Astrocyte (in vitro differentiated cells and primary cell): ENCODE measurements at regions not wholly inside any gene's neighbourhood (a gene's known extent, or its start where the extent isn't known, plus 50 kb on each side); places are given as distances from the start of the nearest gene placed in this dataset.

Experiments used
- DNase-seq: peaks from one replicate; pipeline ENCODE4 v3.0.0-alpha.2; 2010; ENCODE audit warnings: low read depth
- FAIRE-seq: peaks from 2 replicates; lab custom pipeline; 2011; peaks lifted over from hg19 to GRCh38; lab: Jason Lieb, UNC
- H2AFZ ChIP-seq: 2 replicates; pipeline ENCODE4 v1.6.0; 2012; ENCODE audit warnings: low read depth, low read length, inconsistent platforms
- H3K27ac ChIP-seq: 2 replicates; pipeline ENCODE4 v1.5.1; 2011; ENCODE audit warnings: low read depth, low read length, inconsistent platforms
- H3K27me3 ChIP-seq: 2 replicates; pipeline ENCODE4 v1.6.0; 2011; ENCODE audit warnings: low read length, inconsistent platforms; ENCODE audit not compliant: insufficient read depth
- H3K36me3 ChIP-seq: 2 replicates; pipeline ENCODE4 v1.5.1; 2011; ENCODE audit warnings: low read length, inconsistent platforms; ENCODE audit not compliant: insufficient read depth
- H3K4me1 ChIP-seq: 2 replicates; pipeline ENCODE4 v1.5.1; 2011; ENCODE audit warnings: low read length, inconsistent platforms; ENCODE audit not compliant: insufficient read depth
- H3K4me2 ChIP-seq: 2 replicates; pipeline ENCODE4 v1.6.0; 2012; ENCODE audit warnings: low read length, inconsistent platforms
- H3K4me3 ChIP-seq: 2 replicates; pipeline ENCODE4 v1.5.1; 2011; ENCODE audit warnings: low read depth, mild to moderate bottlenecking, low read length, inconsistent platforms; ENCODE audit not compliant: insufficient read depth
- H3K79me2 ChIP-seq: 2 replicates; pipeline ENCODE4 v1.6.0; 2012; ENCODE audit warnings: mild to moderate bottlenecking, low read length, inconsistent platforms; ENCODE audit not compliant: insufficient read depth
- H3K9ac ChIP-seq: 2 replicates; pipeline ENCODE4 v1.6.0; 2012; ENCODE audit warnings: mild to moderate bottlenecking, low read length, inconsistent platforms
- H3K9me3 ChIP-seq: 2 replicates; pipeline ENCODE4 v1.5.1; 2012; ENCODE audit warnings: low read depth, mild to moderate bottlenecking, low read length, inconsistent platforms; ENCODE audit not compliant: insufficient read depth
- H4K20me1 ChIP-seq: 2 replicates; pipeline ENCODE4 v1.6.0; 2012; ENCODE audit warnings: low read length, inconsistent platforms; ENCODE audit not compliant: insufficient read depth
- H3K27ac Mint-ChIP-seq: one replicate; pipeline ENCODE4 v1.8.0; 2021; ENCODE audit warnings: mild to moderate bottlenecking, mixed read lengths; ENCODE audit not compliant: unreplicated experiment
- H3K27me3 Mint-ChIP-seq: one replicate; pipeline ENCODE4 v1.8.0; 2021; ENCODE audit warnings: low read depth, mixed read lengths; ENCODE audit not compliant: unreplicated experiment
- H3K36me3 Mint-ChIP-seq: one replicate; pipeline ENCODE4 v1.8.0; 2021; ENCODE audit warnings: low read depth, mixed read lengths; ENCODE audit not compliant: unreplicated experiment
- H3K4me1 Mint-ChIP-seq: one replicate; pipeline ENCODE4 v1.8.0; 2021; ENCODE audit warnings: low read depth, mixed read lengths; ENCODE audit not compliant: unreplicated experiment
- H3K4me3 Mint-ChIP-seq: one replicate; pipeline ENCODE4 v1.8.0; 2021; ENCODE audit warnings: mild to moderate bottlenecking, moderate library complexity, mixed read lengths; ENCODE audit not compliant: unreplicated experiment
- H3K9me3 Mint-ChIP-seq: one replicate; pipeline ENCODE4 v1.8.0; 2021; ENCODE audit warnings: mild to moderate bottlenecking, mixed read lengths; ENCODE audit not compliant: unreplicated experiment
- CTCF ChIP-seq: IDR thresholded peaks from 2 replicates; pipeline ENCODE4 v1.5.1; 2011; ENCODE audit warnings: low read depth, mild to moderate bottlenecking, inconsistent platforms, low read length, moderate library complexity; ENCODE audit not compliant: insufficient read depth
- EZH2 ChIP-seq: IDR thresholded peaks from 2 replicates; pipeline ENCODE4 v1.6.1; 2012; ENCODE audit warnings: mild to moderate bottlenecking, low read length, inconsistent platforms; ENCODE audit not compliant: insufficient read depth

- no peaks in the 10 kb centered on the region for H3K79me2 ChIP-seq
- H3K4me3 ChIP-seq: no peak overlapping the region
- no peak overlapping the region for H3K9ac ChIP-seq
- DNase-seq (no peak), FAIRE-seq (no peak)
- H3K9me3 ChIP-seq: no peaks in the 10 kb centered on the region
- Mint-ChIP-seq H3K36me3 (no peaks in the 10 kb centered on the region), H3K4me1 (peaks cover 36% of the 10 kb centered on the region), H3K27ac (peak overlapping the region; percentile 88), H3K4me3 (no peak overlapping the region), H3K9me3 (no peaks in the 10 kb centered on the region), H3K27me3 (no peaks in the 10 kb centered on the region)
- H3K27ac ChIP-seq: peak overlapping the region; percentile 56
- H4K20me1 ChIP-seq: no peaks in the 10 kb centered on the region
- H3K4me1 ChIP-seq: peaks cover 30% of the 10 kb centered on the region
- no peaks in the 10 kb centered on the region for H3K27me3 ChIP-seq
- H3K4me2 ChIP-seq: peak overlapping the region; percentile 1
- no peak for TF ChIP-seq CTCF
- no peak for TF ChIP-seq EZH2
- no peaks in the 10 kb centered on the region for H3K36me3 ChIP-seq
- H2AFZ ChIP-seq: no peak overlapping the region
These were observed 680.3 kb upstream of the SOX9 start for GRCh38 chr17:71440513-71440912.

GRCh38 chr17:71441098-71441497, 679.7 kb upstream of the SOX9 start:
- H3K9me3 ChIP-seq: no peaks in the 10 kb centered on the region
- Mint-ChIP-seq H3K27ac (peak overlapping the region; percentile 88), H3K4me3 (no peak overlapping the region), H3K9me3 (no peaks in the 10 kb centered on the region), H3K36me3 (no peaks in the 10 kb centered on the region), H3K4me1 (peaks cover 36% of the 10 kb centered on the region), H3K27me3 (no peaks in the 10 kb centered on the region)
- no peak overlapping the region for H3K4me3 ChIP-seq
- H3K79me2 ChIP-seq: no peaks in the 10 kb centered on the region
- peak; percentile 97 for DNase-seq
- peak; percentile 95 for FAIRE-seq
- H3K27ac ChIP-seq: peak overlapping the region; percentile 56
- no peak overlapping the region for H3K9ac ChIP-seq
- H3K36me3 ChIP-seq: no peaks in the 10 kb centered on the region
- no peak for TF ChIP-seq CTCF
- TF ChIP-seq EZH2: no peak
- H3K4me1 ChIP-seq: peaks cover 30% of the 10 kb centered on the region
- no peaks in the 10 kb centered on the region for H3K27me3 ChIP-seq
- no peaks in the 10 kb centered on the region for H4K20me1 ChIP-seq
- H2AFZ ChIP-seq: no peak overlapping the region
- H3K4me2 ChIP-seq: peak overlapping the region; percentile 1

GRCh38 chr17:71444078-71444477, 676.7 kb upstream of the SOX9 start:
- H3K4me2 ChIP-seq: no peak overlapping the region
- peaks cover 20% of the 10 kb centered on the region for H3K4me1 ChIP-seq
- H3K79me2 ChIP-seq: no peaks in the 10 kb centered on the region
- no peaks in the 10 kb centered on the region for H3K9me3 Mint-ChIP-seq
- H3K27me3 Mint-ChIP-seq: no peaks in the 10 kb centered on the region
- no peak overlapping the region for H3K4me3 Mint-ChIP-seq
- peaks cover 19% of the 10 kb centered on the region for H3K4me1 Mint-ChIP-seq
- no peaks in the 10 kb centered on the region for H3K27me3 ChIP-seq
- no peak for TF ChIP-seq CTCF
- no peak for TF ChIP-seq EZH2
- DNase-seq (no peak), FAIRE-seq (no peak)
- no peaks in the 10 kb centered on the region for H3K36me3 ChIP-seq
- no peak overlapping the region for H3K27ac ChIP-seq
- no peak overlapping the region for H2AFZ ChIP-seq
- H3K36me3 Mint-ChIP-seq: no peaks in the 10 kb centered on the region
- no peaks in the 10 kb centered on the region for H4K20me1 ChIP-seq
- no peak overlapping the region for H3K9ac ChIP-seq
- H3K27ac Mint-ChIP-seq: no peak overlapping the region
- no peak overlapping the region for H3K4me3 ChIP-seq
- no peaks in the 10 kb centered on the region for H3K9me3 ChIP-seq
